ENCODE measurements at regions not wholly inside any gene's neighbourhood (a gene's known extent, or its start where the extent isn't known, plus 50 kb on each side); places are given as distances from the start of the nearest gene placed in this dataset.

DNA sequence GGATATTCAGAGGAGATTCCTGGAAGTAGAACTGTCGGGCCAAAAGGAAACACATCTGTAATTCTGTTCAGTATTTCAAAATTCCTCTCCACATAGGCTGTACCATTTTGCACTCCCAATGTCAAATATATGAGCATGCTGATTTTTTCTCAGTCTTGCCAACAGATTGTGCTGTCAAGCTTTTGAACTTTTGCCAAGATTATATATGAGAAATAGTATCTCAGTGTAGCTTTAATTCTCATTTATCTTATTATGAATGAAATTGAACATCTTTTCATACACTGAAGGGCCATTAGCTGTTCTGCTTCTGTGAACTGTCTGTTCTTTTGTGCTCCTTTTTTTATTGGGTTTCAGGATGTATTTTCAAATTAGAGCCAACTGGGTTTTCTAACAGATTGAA lies 907.1 kb downstream of the MAT2B start:
- Histone ChIP-seq H3K9ac (ENCODE audit: low read depth in 1 of 2, low read length in 2 of 2) (no peak overlapping the region), H3K4me3 (ENCODE audit: low read depth in 1 of 3, low read length in 3 of 3) (no peak overlapping the region), H3K9me3 (ENCODE audit: control insufficient read depth in 4 of 4, low read length in 3 of 4) (no peaks in the 10 kb centered on the region), H3K27ac (ENCODE audit: low read depth in 1 of 2, low read length in 2 of 2) (no peak overlapping the region), H3K36me3 (ENCODE audit: control insufficient read depth in 4 of 4, insufficient read depth in 3 of 4, low read depth in 1 of 4, low read length in 3 of 4) (no peaks in the 10 kb centered on the region), H3K4me1 (ENCODE audit: control insufficient read depth in 4 of 4, insufficient read depth in 4 of 4, low read length in 3 of 4) (no peaks in the 10 kb centered on the region), H3K27me3 (ENCODE audit: control insufficient read depth in 4 of 4, insufficient read depth in 4 of 4, low read length in 3 of 4) (peaks cover 0 to 3% (median 0%) of the 10 kb centered on the region in 4 donors)
- 92% methylated on average over 1 of the region's 1 CpG for WGBS
- no peak for DNase-seq (ENCODE audit: low spot score)
- no peak for TF ChIP-seq RXRA (IDR thresholded peaks at IDR 0.05)
- no peak for TF ChIP-seq HNF4A (conservative IDR thresholded peaks at IDR 0.05)
- TF ChIP-seq ATF3 (IDR thresholded peaks at IDR 0.05), result no peak

GRCh38 chr5:164420161-164420560 lies 914.7 kb downstream of the MAT2B start:
- peaks cover 0 to 18% (median 6%) of the 10 kb centered on the region in 4 donors for H3K9me3 ChIP-seq (ENCODE audit: control insufficient read depth in 4 of 4, low read length in 3 of 4)
- H3K27ac ChIP-seq (ENCODE audit: low read depth in 1 of 2, low read length in 2 of 2), result no peak overlapping the region
- 87% methylated on average over 2 of the region's 2 CpGs for WGBS

DNA sequence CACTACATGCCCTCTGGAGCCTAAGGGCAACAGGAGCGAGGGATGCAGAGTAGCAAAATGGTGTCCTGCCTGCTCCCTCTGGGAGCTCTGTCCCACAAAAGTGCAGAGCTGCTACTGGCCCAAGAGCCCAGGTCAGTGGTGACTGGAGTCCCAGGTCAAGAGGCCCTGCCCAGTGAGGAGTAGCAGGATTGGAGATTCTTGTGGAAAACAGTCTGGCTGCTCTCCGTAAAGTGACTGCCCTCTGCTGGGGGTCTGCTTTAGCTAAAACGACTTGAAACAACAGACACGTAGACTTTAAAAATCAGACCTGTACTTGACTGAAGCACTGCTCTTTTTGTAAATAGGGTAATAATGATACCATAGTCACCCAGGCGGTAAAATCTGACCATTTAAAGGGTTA lies 917.0 kb downstream of the MAT2B start:
- H3K36me3 ChIP-seq (ENCODE audit: control insufficient read depth in 4 of 4, insufficient read depth in 3 of 4, low read depth in 1 of 4, low read length in 3 of 4), result no peaks in the 10 kb centered on the region
- TF ChIP-seq RAD21 (IDR thresholded peaks at IDR 0.05) (no peak), HNF4G (IDR thresholded peaks at IDR 0.05) (no peak), HNF4A (conservative IDR thresholded peaks at IDR 0.05) (no peak), EGR1 (IDR thresholded peaks at IDR 0.05; ENCODE audit: low read depth in 2 of 2) (no peak), JUND (IDR thresholded peaks at IDR 0.05) (no peak), FOXA1 (IDR thresholded peaks at IDR 0.05) (no peak), TAF1 (conservative IDR thresholded peaks at IDR 0.05) (no peak)
- TF ChIP-seq, protein P1, sequence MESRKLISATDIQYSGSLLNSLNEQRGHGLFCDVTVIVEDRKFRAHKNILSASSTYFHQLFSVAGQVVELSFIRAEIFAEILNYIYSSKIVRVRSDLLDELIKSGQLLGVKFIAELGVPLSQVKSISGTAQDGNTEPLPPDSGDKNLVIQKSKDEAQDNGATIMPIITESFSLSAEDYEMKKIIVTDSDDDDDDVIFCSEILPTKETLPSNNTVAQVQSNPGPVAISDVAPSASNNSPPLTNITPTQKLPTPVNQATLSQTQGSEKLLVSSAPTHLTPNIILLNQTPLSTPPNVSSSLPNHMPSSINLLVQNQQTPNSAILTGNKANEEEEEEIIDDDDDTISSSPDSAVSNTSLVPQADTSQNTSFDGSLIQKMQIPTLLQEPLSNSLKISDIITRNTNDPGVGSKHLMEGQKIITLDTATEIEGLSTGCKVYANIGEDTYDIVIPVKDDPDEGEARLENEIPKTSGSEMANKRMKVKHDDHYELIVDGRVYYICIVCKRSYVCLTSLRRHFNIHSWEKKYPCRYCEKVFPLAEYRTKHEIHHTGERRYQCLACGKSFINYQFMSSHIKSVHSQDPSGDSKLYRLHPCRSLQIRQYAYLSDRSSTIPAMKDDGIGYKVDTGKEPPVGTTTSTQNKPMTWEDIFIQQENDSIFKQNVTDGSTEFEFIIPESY (IDR thresholded peaks at IDR 0.05), result no peak
- no peak overlapping the region for H3K27ac ChIP-seq (ENCODE audit: low read depth in 1 of 2, low read length in 2 of 2)
- peaks cover 0 to 18% (median 6%) of the 10 kb centered on the region in 4 donors for H3K9me3 ChIP-seq (ENCODE audit: control insufficient read depth in 4 of 4, low read length in 3 of 4)
- WGBS, result 50% methylated on average over 5 of the region's 5 CpGs
- no peak for DNase-seq (ENCODE audit: low spot score)
- H3K4me1 ChIP-seq (ENCODE audit: control insufficient read depth in 4 of 4, insufficient read depth in 4 of 4, low read length in 3 of 4), result no peaks in the 10 kb centered on the region
- no peak overlapping the region for H3K9ac ChIP-seq (ENCODE audit: low read depth in 1 of 2, low read length in 2 of 2)
- no peaks in the 10 kb centered on the region for H3K27me3 ChIP-seq (ENCODE audit: control insufficient read depth in 4 of 4, insufficient read depth in 4 of 4, low read length in 3 of 4)
- no peak overlapping the region for H3K4me3 ChIP-seq (ENCODE audit: low read depth in 1 of 3, low read length in 3 of 3)

More at GRCh38 chr5:164420161-164420560, 914.7 kb downstream of the MAT2B start:
- no peak overlapping the region for H3K9ac ChIP-seq (ENCODE audit: low read depth in 1 of 2, low read length in 2 of 2)
- H3K36me3 ChIP-seq (ENCODE audit: control insufficient read depth in 4 of 4, insufficient read depth in 3 of 4, low read depth in 1 of 4, low read length in 3 of 4), result no peaks in the 10 kb centered on the region
- TF ChIP-seq JUND (IDR thresholded peaks at IDR 0.05) (no peak), EGR1 (IDR thresholded peaks at IDR 0.05; ENCODE audit: low read depth in 2 of 2) (no peak), YY1 (IDR thresholded peaks at IDR 0.05) (no peak), NR2F2 (IDR thresholded peaks at IDR 0.05) (no peak), FOXA2 (IDR thresholded peaks at IDR 0.05) (no peak), HNF4A (conservative IDR thresholded peaks at IDR 0.05) (no peak), RXRA (IDR thresholded peaks at IDR 0.05) (no peak), HNF4G (IDR thresholded peaks at IDR 0.05) (no peak), TAF1 (conservative IDR thresholded peaks at IDR 0.05) (no peak), FOXA1 (IDR thresholded peaks at IDR 0.05) (no peak)
- TF ChIP-seq, protein P2, sequence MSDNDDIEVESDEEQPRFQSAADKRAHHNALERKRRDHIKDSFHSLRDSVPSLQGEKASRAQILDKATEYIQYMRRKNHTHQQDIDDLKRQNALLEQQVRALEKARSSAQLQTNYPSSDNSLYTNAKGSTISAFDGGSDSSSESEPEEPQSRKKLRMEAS (IDR thresholded peaks at IDR 0.05), result no peak
- TF ChIP-seq, protein P1 (IDR thresholded peaks at IDR 0.05), result no peak
- no peaks in the 10 kb centered on the region for H3K4me1 ChIP-seq (ENCODE audit: control insufficient read depth in 4 of 4, insufficient read depth in 4 of 4, low read length in 3 of 4)
- no peak overlapping the region for H3K4me3 ChIP-seq (ENCODE audit: low read depth in 1 of 3, low read length in 3 of 3)
- DNase-seq (ENCODE audit: low spot score), result no peak
- H3K27me3 ChIP-seq (ENCODE audit: control insufficient read depth in 4 of 4, insufficient read depth in 4 of 4, low read length in 3 of 4), result no peaks in the 10 kb centered on the region

All from liver (tissue), 7 donors.